Suprapubic skin (tissue), 4 donors: ENCODE measurements at regions not wholly inside any gene's neighbourhood (a gene's known extent, or its start where the extent isn't known, plus 50 kb on each side); places are given as distances from the start of the nearest gene placed in this dataset.

Experiments used
- CTCF ChIP-seq, 2 donors: fragments of 200-600 bp in 1 of 2; fragments of 450-650 bp in 1 of 2; sonication (generic) in 1 of 2; IDR thresholded peaks; one replicate each; pipeline ENCODE4 v1.5.1; 2016 to 2019; ENCODE audit warnings: antibody characterized with exemption in 2 of 2, mild to moderate bottlenecking in 1 of 2, moderate library complexity in 1 of 2
- POLR2A ChIP-seq, 2 donors: fragments of 450-650 bp; IDR thresholded peaks; one replicate each; pipeline ENCODE4 v1.6.1; 2017; ENCODE audit warnings: antibody characterized with exemption in 2 of 2, mild to moderate bottlenecking in 2 of 2, moderate library complexity in 2 of 2
- POLR2AphosphoS5 ChIP-seq, 3 donors: sonication (generic); formaldehyde crosslinking; IDR thresholded peaks; one replicate each; pipeline ENCODE4 v1.6.1; 2017; ENCODE audit warnings: antibody characterized with exemption in 3 of 3

- TF ChIP-seq CTCF (IDR thresholded peaks at IDR 0.05) (no peak), POLR2A (IDR thresholded peaks at IDR 0.05) (no peak), POLR2AphosphoS5 (IDR thresholded peaks at IDR 0.05) (no peak)
Measured at GRCh38 chr13:22229916-22230315, 559.0 kb downstream of the FGF9 start.
